Inferior parietal cortex (tissue), 1 donor: ENCODE measurements at regions not wholly inside any gene's neighbourhood (a gene's known extent, or its start where the extent isn't known, plus 50 kb on each side); places are given as distances from the start of the nearest gene placed in this dataset.

Experiments
- DNase-seq: peaks from one replicate; pipeline ENCODE4 v3.0.0-alpha.2; 2016; ENCODE audit errors: extremely low spot score

- no peak for DNase-seq
Measured at GRCh38 chr14:58846682-58847465, 209.1 kb downstream of the DACT1 start.

GRCh38 chr14:58848365-58848764 lies 210.6 kb downstream of the DACT1 start:
- no peak for DNase-seq

- DNase-seq: no peak
Measured at GRCh38 chr14:58849601-58850000, 211.8 kb downstream of the DACT1 start.

- no peak for DNase-seq
Measured at GRCh38 chr14:58850011-58850410, 212.2 kb downstream of the DACT1 start.

- no peak for DNase-seq
Measured at GRCh38 chr14:58861586-58861985, 223.8 kb downstream of the DACT1 start.

- DNase-seq: no peak
Measured at GRCh38 chr14:58862416-58863160, 224.8 kb downstream of the DACT1 start.

GRCh38 chr14:58863661-58864345 lies 226.0 kb downstream of the DACT1 start:
- DNase-seq: no peak

- peak; percentile 25 for DNase-seq
Measured at GRCh38 chr14:58864751-58865513, 227.2 kb downstream of the DACT1 start.

GRCh38 chr14:58865514-58866281 lies 227.9 kb downstream of the DACT1 start:
- DNase-seq: peak; percentile 53

- DNase-seq: no peak
Measured at GRCh38 chr14:58866391-58866790, 228.6 kb downstream of the DACT1 start.

- DNase-seq: no peak
Measured at GRCh38 chr14:58870961-58871360, 233.2 kb downstream of the DACT1 start.

- DNase-seq: no peak
Measured at GRCh38 chr14:58871573-58871972, 233.8 kb downstream of the DACT1 start.

- no peak for DNase-seq
Measured at GRCh38 chr14:58872061-58872460, 234.3 kb downstream of the DACT1 start.

GRCh38 chr14:58873228-58873953 lies 235.6 kb downstream of the DACT1 start:
- DNase-seq: no peak

- DNase-seq: no peak
Measured at GRCh38 chr14:58875613-58876012, 237.9 kb downstream of the DACT1 start.

- DNase-seq: no peak
Measured at GRCh38 chr14:58876608-58877007, 238.8 kb downstream of the DACT1 start.

GRCh38 chr14:58878439-58879139 lies 240.8 kb downstream of the DACT1 start:
- DNase-seq: no peak

- no peak for DNase-seq
Measured at GRCh38 chr14:58881433-58881832, 243.7 kb downstream of the DACT1 start.

GRCh38 chr14:58882577-58883018 lies 244.8 kb downstream of the DACT1 start:
- no peak for DNase-seq

- no peak for DNase-seq
Measured at GRCh38 chr14:58884442-58884841, 246.7 kb downstream of the DACT1 start.
